Stimulated activated CD8-positive, alpha-beta memory T cell treated with anti-CD3 and anti-CD28 coated beads, Interleukin-7, amount 100 ng/mL, for 24 hours (primary cell): ENCODE measurements at regions not wholly inside any gene's neighbourhood (a gene's known extent, or its start where the extent isn't known, plus 50 kb on each side); places are given as distances from the start of the nearest gene placed in this dataset.

Experiments
- DNase-seq: peaks from one replicate; pipeline ENCODE4 v3.0.0-alpha.2; 2020; ENCODE audit warnings: low read depth

GRCh38 chr9:80465556-80465955 lies 893.8 kb downstream of the TLE4 start:
- DNase-seq = no peak

- DNase-seq = no peak
These were observed 877.7 kb downstream of the TLE4 start for GRCh38 chr9:80449513-80449912.

GRCh38 chr9:80448996-80449395 lies 877.2 kb downstream of the TLE4 start:
- DNase-seq = no peak

GRCh38 chr9:80447876-80448275 lies 876.1 kb downstream of the TLE4 start:
- DNase-seq = no peak

GRCh38 chr9:80440724-80441123 lies 869.0 kb downstream of the TLE4 start:
- DNase-seq = no peak

- no peak for DNase-seq
These were observed 866.1 kb downstream of the TLE4 start for GRCh38 chr9:80437825-80438224.

GRCh38 chr9:80437091-80437640 lies 865.4 kb downstream of the TLE4 start:
- DNase-seq = no peak

GRCh38 chr9:80435591-80435990 lies 863.8 kb downstream of the TLE4 start:
- DNase-seq = no peak

- DNase-seq = no peak
These were observed 855.2 kb downstream of the TLE4 start for GRCh38 chr9:80426992-80427391.

GRCh38 chr9:80417211-80417773 lies 845.5 kb downstream of the TLE4 start:
- no peak for DNase-seq

GRCh38 chr9:80410106-80410505 lies 838.3 kb downstream of the TLE4 start:
- DNase-seq = no peak

GRCh38 chr9:80407220-80407619 lies 835.5 kb downstream of the TLE4 start:
- no peak for DNase-seq

- DNase-seq = no peak
These were observed 829.5 kb downstream of the TLE4 start for GRCh38 chr9:80401243-80401642.

- no peak for DNase-seq
These were observed 829.0 kb downstream of the TLE4 start for GRCh38 chr9:80400624-80401230.

- DNase-seq = no peak
These were observed 827.8 kb downstream of the TLE4 start for GRCh38 chr9:80399606-80400005.

- no peak for DNase-seq
These were observed 816.1 kb downstream of the TLE4 start for GRCh38 chr9:80387828-80388227.

GRCh38 chr9:80385246-80385645 lies 813.5 kb downstream of the TLE4 start:
- DNase-seq = no peak

- no peak for DNase-seq
These were observed 811.6 kb downstream of the TLE4 start for GRCh38 chr9:80383331-80383730.

GRCh38 chr9:80382211-80382891 lies 810.6 kb downstream of the TLE4 start:
- DNase-seq = no peak

GRCh38 chr9:80380301-80380700 lies 808.5 kb downstream of the TLE4 start:
- DNase-seq = no peak

GRCh38 chr9:80378669-80379293 lies 807.0 kb downstream of the TLE4 start:
- no peak for DNase-seq

GRCh38 chr9:80376180-80376579 lies 804.4 kb downstream of the TLE4 start:
- no peak for DNase-seq

- no peak for DNase-seq
These were observed 803.7 kb downstream of the TLE4 start for GRCh38 chr9:80375477-80375876.
